ENCODE measurements at regions not wholly inside any gene's neighbourhood (a gene's known extent, or its start where the extent isn't known, plus 50 kb on each side); places are given as distances from the start of the nearest gene placed in this dataset.
A peak's percentile ranks its signal among the peaks of the same experiment; 100 is the strongest.

- H3K9me3 ChIP-seq = no peaks in the 10 kb centered on the region
- no peak for DNase-seq
- no peaks in the 10 kb centered on the region for H3K36me3 ChIP-seq
- no peaks in the 10 kb centered on the region for H3K27me3 ChIP-seq
- H3K4me3 ChIP-seq (ENCODE audit: low read depth, low read length) = no peak overlapping the region
- TF ChIP-seq CTCF (IDR thresholded peaks at IDR 0.05; ENCODE audit: low read depth, low read length) = no peak
- H3K4me1 ChIP-seq = peaks cover 6% of the 10 kb centered on the region
These were observed 73.5 kb upstream of the EEPD1 start for GRCh38 chr7:36079446-36080025.

GRCh38 chr7:36080843-36081242, 72.2 kb upstream of the EEPD1 start:
- TF ChIP-seq CTCF (IDR thresholded peaks at IDR 0.05; ENCODE audit: low read depth, low read length) = no peak
- H3K4me3 ChIP-seq (ENCODE audit: low read depth, low read length) = no peak overlapping the region
- no peak for DNase-seq
- H3K27me3 ChIP-seq = no peaks in the 10 kb centered on the region
- no peaks in the 10 kb centered on the region for H3K9me3 ChIP-seq
- H3K36me3 ChIP-seq = no peaks in the 10 kb centered on the region
- peaks cover 6% of the 10 kb centered on the region for H3K4me1 ChIP-seq

DNA sequence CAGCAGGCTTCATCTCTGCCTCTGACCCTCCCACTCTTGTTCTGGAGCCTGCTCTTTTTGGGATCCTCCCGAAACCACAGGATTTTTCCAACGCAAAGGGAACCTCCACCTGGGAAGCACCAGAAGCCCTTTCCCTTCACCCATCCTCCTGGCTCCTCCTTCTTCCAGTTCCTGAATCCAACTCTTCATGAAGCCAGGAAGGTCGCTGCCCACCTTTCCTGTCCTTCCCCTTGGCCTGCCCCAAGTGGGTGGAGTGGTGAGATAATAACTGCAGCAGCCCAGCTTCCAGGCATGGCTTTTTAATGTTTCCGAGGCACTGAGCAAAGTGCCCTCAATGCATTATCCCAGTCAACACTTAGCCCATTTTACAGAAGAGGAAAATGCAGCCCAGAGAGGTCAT, 70.8 kb upstream of the EEPD1 start:
- peaks cover 6% of the 10 kb centered on the region for H3K4me1 ChIP-seq
- H3K27me3 ChIP-seq = no peaks in the 10 kb centered on the region
- H3K9me3 ChIP-seq = no peaks in the 10 kb centered on the region
- no peak overlapping the region for H3K4me3 ChIP-seq (ENCODE audit: low read depth, low read length)
- H3K36me3 ChIP-seq = no peaks in the 10 kb centered on the region
- TF ChIP-seq CTCF (IDR thresholded peaks at IDR 0.05; ENCODE audit: low read depth, low read length) = no peak
- DNase-seq = no peak

DNA sequence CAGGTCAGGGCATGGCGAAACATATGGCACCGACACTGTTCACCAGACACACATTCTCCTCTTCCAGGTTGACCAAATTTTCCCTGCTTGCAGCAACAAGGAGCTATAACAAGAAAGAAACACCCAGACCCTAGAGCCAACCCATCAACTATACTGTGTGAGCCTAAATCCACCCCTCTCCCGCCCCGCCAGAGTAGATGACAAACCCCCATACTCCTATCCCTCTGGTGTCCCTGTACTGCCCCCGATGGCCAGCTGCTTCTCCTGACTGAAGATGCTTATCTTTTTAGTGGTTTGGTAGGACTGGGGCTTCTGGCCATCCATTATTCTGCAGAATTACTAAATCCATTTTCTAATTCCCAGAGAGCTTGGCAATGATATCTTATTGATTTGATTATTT, 70.1 kb upstream of the EEPD1 start:
- DNase-seq = peak; percentile 38

GRCh38 chr7:36083626-36084380, 69.3 kb upstream of the EEPD1 start:
- no peak for DNase-seq
- Histone ChIP-seq H3K4me3 (ENCODE audit: low read depth, low read length) (no peak overlapping the region), H3K9me3 (no peaks in the 10 kb centered on the region), H3K36me3 (no peaks in the 10 kb centered on the region), H3K4me1 (peaks cover 6% of the 10 kb centered on the region), H3K27me3 (no peaks in the 10 kb centered on the region)
- no peak for TF ChIP-seq CTCF (IDR thresholded peaks at IDR 0.05; ENCODE audit: low read depth, low read length)

More for the DNA sequence above, 70.1 kb upstream of the EEPD1 start:
- H3K9me3 ChIP-seq = no peaks in the 10 kb centered on the region
- no peaks in the 10 kb centered on the region for H3K36me3 ChIP-seq
- no peak overlapping the region for H3K4me3 ChIP-seq (ENCODE audit: low read depth, low read length)
- H3K4me1 ChIP-seq = peaks cover 6% of the 10 kb centered on the region
- TF ChIP-seq CTCF (IDR thresholded peaks at IDR 0.05; ENCODE audit: low read depth, low read length) = peak; percentile 21; the same call in 1 of the 2 replicates
- no peaks in the 10 kb centered on the region for H3K27me3 ChIP-seq

DNA sequence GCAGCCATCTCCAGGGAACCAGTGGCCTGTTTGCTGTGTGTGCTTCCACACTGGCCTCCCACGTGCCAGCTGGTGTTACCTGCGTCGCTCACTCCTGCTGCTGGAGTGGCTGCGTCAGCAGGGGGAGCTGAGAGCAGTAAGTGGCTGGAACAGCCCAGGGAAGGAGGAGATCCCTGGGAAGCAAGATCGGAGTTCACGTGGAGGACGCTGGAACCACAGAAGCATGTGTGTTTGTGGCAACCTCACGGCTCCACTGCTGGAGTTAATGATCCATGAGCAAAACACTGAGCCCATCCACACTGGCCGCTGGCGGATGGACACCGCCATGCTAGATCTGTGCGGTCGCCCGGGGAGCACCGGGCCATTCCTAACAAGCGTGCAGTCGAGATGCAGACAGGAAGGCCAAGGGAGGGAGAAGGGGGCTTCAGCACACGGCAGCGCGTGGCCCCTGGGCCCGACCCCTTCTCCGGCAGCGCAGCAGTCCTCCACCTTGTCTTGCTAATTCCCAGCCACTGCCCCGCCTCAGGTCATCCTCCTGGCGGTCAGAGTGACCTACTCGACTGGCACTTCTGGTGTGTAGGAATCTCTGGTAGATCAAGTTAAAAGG, 68.5 kb upstream of the EEPD1 start:
- H3K36me3 ChIP-seq = no peaks in the 10 kb centered on the region
- peak; percentile 68 for DNase-seq
- H3K4me3 ChIP-seq (ENCODE audit: low read depth, low read length) = no peak overlapping the region
- H3K27me3 ChIP-seq = no peaks in the 10 kb centered on the region
- no peaks in the 10 kb centered on the region for H3K9me3 ChIP-seq
- peak; percentile 69 for TF ChIP-seq CTCF (IDR thresholded peaks at IDR 0.05; ENCODE audit: low read depth, low read length)
- peaks cover 6% of the 10 kb centered on the region for H3K4me1 ChIP-seq

Data from BE2C (cell line).